Neural cell (in vitro differentiated cells): ENCODE measurements at regions not wholly inside any gene's neighbourhood (a gene's known extent, or its start where the extent isn't known, plus 50 kb on each side); places are given as distances from the start of the nearest gene placed in this dataset.

Source experiments
- H2AFZ ChIP-seq: fragments of 200-600, 300-800 bp; sonication (generic), shearing (Covaris generic); 2 replicates; pipeline ENCODE4 v1.6.0; 2014; ENCODE audit warnings: low read depth, mild to moderate bottlenecking, antibody characterized with exemption, low read length, moderate library complexity
- H3F3A ChIP-seq: fragments of 200-600 bp; shearing (Covaris generic); 2 replicates; pipeline ENCODE4 v1.6.1; 2016; ENCODE audit warnings: mild to moderate bottlenecking, moderate library complexity, mixed read lengths, antibody characterized with exemption, low read length; ENCODE audit not compliant: insufficient read depth, poor library complexity, severe bottlenecking
- H3K27ac ChIP-seq: fragments of 200-600, 300-800 bp; sonication (generic), shearing (Covaris generic); 2 replicates; pipeline ENCODE4 v1.5.1; 2014; ENCODE audit warnings: mild to moderate bottlenecking, low read length, moderate library complexity
- H3K27me3 ChIP-seq: fragments of 300-800, 200-600 bp; sonication (generic), shearing (Covaris generic); 2 replicates; pipeline ENCODE4 v1.6.0; 2014; ENCODE audit warnings: mild to moderate bottlenecking, low read depth, low read length, moderate library complexity; ENCODE audit not compliant: insufficient read depth
- H3K36me3 ChIP-seq: fragments of 300-800, 200-600 bp; sonication (generic), shearing (Covaris generic); 2 replicates; pipeline ENCODE4 v1.5.1; 2014; ENCODE audit warnings: mild to moderate bottlenecking, antibody characterized with exemption, low read length, moderate library complexity; ENCODE audit not compliant: insufficient read depth
- H3K4me2 ChIP-seq: fragments of 300-800, 200-600 bp; sonication (generic), shearing (Covaris generic); 2 replicates; pipeline ENCODE4 v1.6.0; 2014; ENCODE audit warnings: mild to moderate bottlenecking, low read length
- H3K4me3 ChIP-seq: fragments of 300-800, 200-600 bp; sonication (generic), shearing (Covaris generic); 2 replicates; pipeline ENCODE4 v1.5.1; 2014; ENCODE audit warnings: mild to moderate bottlenecking, low read length, moderate library complexity
- H3K79me2 ChIP-seq: fragments of 200-600 bp; shearing (Covaris generic); replicated peaks from 2 replicates; pipeline ENCODE4 v1.6.0; 2014; ENCODE audit warnings: mild to moderate bottlenecking, low read length, moderate library complexity; ENCODE audit not compliant: insufficient read depth
- H3K9ac ChIP-seq: fragments of 300-800, 200-600 bp; sonication (generic), shearing (Covaris generic); 2 replicates; pipeline ENCODE4 v1.6.1; 2016; ENCODE audit warnings: mild to moderate bottlenecking, low read length, mixed read lengths
- H3K9me2 ChIP-seq: fragments of 200-600 bp; shearing (Covaris generic); 2 replicates; pipeline ENCODE4 v1.6.1; 2016; ENCODE audit warnings: mild to moderate bottlenecking, low read length, mixed read lengths; ENCODE audit not compliant: insufficient read depth
- H3K9me3 ChIP-seq: fragments of 200-600, 300-800 bp; sonication (generic), shearing (Covaris generic); 2 replicates; pipeline ENCODE4 v1.6.1; 2016; ENCODE audit warnings: mild to moderate bottlenecking, mixed run types, low read length, moderate library complexity, mixed read lengths
- H4K20me1 ChIP-seq: fragments of 200-600 bp; shearing (Covaris generic); 2 replicates; pipeline ENCODE4 v1.6.1; 2016; ENCODE audit warnings: mild to moderate bottlenecking, mixed run types; ENCODE audit not compliant: insufficient read depth
- EZH2 ChIP-seq: fragments of 200-600, 300-800 bp; shearing (Covaris generic), sonication (generic); IDR thresholded peaks from 2 replicates; pipeline ENCODE4 v1.6.1; 2014; ENCODE audit warnings: antibody characterized with exemption, low read length, borderline replicate concordance, mild to moderate bottlenecking; ENCODE audit not compliant: insufficient read depth, poor library complexity, severe bottlenecking
- MXI1 ChIP-seq: fragments of 450-650 bp; conservative IDR thresholded peaks from 2 replicates; pipeline ENCODE4 v1.6.1; 2014; ENCODE audit warnings: antibody characterized with exemption, mild to moderate bottlenecking; ENCODE audit not compliant: poor library complexity, severe bottlenecking
- POLR2AphosphoS5 ChIP-seq: IDR thresholded peaks from 2 replicates; pipeline ENCODE4 v1.6.1; 2012
- SMC3 ChIP-seq: fragments of 450-650 bp; conservative IDR thresholded peaks from 2 replicates; pipeline ENCODE4 v1.6.1; 2014; ENCODE audit warnings: antibody characterized with exemption, mild to moderate bottlenecking, moderate library complexity; ENCODE audit not compliant: poor library complexity
- TAF1 ChIP-seq: IDR thresholded peaks from 2 replicates; pipeline ENCODE4 v1.6.1; 2012; ENCODE audit warnings: low read depth
- TF ChIP-seq, protein P1 (sequence below): IDR thresholded peaks from 2 replicates; pipeline ENCODE4 v1.6.1; 2012; ENCODE audit warnings: borderline replicate concordance
- TF ChIP-seq, protein P2 (sequence below): fragments of 450-650 bp; IDR thresholded peaks from 2 replicates; pipeline ENCODE4 v1.5.1; 2014; ENCODE audit warnings: antibody characterized with exemption, mild to moderate bottlenecking, moderate library complexity; ENCODE audit not compliant: poor library complexity, severe bottlenecking

DNA sequence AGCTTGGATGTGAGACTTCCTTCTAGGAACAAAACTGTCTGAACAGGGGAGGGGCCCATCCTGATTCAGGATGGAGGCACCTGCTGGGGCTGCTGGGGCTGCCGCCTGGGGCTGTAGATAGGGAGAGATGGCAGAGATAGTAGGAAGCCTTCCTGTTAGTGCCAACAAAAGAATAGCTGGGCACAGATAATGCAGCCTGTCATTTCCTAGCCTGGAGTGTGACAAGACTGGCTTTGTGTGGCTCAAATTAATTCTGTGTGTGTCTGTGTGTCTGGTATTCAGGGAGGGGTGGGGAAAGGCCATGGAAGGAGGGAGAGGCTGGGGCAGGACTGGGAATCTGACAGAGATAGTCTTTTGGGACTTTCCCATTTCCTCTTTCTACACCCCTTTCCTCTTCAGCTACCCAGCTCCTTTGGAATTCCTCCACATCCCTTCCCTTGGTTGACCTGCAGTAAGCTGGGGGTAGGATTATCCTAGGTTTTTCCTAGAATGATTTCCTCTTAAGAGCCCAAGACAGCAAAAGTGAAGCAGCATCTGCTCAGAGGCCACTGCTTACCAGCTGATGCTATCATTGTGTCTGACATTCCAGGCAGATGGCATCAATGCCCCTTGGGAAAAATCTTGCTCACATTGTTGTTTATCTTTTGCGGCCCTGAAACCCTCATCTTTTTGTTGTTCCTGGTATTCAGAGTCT, 144.9 kb upstream of the LHCGR start:
- Histone ChIP-seq H3K4me2 (no peak overlapping the region), H3K79me2 (no peaks in the 10 kb centered on the region), H3K9me2 (no peaks in the 10 kb centered on the region), H3K9ac (no peak overlapping the region), H2AFZ (no peak overlapping the region), H4K20me1 (no peaks in the 10 kb centered on the region), H3K9me3 (no peaks in the 10 kb centered on the region), H3K36me3 (no peaks in the 10 kb centered on the region), H3K4me3 (no peak overlapping the region), H3K27me3 (no peaks in the 10 kb centered on the region), H3K27ac (no peak overlapping the region), H3F3A (no peaks in the 10 kb centered on the region)
- TF ChIP-seq, protein P1, sequence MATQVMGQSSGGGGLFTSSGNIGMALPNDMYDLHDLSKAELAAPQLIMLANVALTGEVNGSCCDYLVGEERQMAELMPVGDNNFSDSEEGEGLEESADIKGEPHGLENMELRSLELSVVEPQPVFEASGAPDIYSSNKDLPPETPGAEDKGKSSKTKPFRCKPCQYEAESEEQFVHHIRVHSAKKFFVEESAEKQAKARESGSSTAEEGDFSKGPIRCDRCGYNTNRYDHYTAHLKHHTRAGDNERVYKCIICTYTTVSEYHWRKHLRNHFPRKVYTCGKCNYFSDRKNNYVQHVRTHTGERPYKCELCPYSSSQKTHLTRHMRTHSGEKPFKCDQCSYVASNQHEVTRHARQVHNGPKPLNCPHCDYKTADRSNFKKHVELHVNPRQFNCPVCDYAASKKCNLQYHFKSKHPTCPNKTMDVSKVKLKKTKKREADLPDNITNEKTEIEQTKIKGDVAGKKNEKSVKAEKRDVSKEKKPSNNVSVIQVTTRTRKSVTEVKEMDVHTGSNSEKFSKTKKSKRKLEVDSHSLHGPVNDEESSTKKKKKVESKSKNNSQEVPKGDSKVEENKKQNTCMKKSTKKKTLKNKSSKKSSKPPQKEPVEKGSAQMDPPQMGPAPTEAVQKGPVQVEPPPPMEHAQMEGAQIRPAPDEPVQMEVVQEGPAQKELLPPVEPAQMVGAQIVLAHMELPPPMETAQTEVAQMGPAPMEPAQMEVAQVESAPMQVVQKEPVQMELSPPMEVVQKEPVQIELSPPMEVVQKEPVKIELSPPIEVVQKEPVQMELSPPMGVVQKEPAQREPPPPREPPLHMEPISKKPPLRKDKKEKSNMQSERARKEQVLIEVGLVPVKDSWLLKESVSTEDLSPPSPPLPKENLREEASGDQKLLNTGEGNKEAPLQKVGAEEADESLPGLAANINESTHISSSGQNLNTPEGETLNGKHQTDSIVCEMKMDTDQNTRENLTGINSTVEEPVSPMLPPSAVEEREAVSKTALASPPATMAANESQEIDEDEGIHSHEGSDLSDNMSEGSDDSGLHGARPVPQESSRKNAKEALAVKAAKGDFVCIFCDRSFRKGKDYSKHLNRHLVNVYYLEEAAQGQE: no peak

DNA sequence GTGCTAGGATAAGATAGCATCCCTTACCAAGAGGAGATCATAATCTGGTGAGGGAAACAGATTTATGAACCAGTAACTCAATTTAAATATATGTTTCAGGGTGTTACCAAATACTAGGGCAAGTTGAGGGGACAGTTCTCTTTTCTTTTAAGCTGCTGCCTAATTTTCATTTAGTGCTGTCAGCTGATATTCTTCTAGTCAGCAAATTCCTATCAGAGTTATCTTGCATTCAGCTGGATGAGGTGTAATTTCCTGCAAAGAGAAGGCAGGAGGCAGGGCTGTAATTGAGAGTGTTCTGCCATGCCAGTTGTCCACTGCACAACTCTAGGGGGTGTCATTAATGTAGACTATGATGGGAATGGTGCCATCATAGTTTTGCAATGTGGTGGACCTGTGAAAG, 141.3 kb upstream of the LHCGR start:
- H3K4me3 ChIP-seq: no peak overlapping the region
- H3K9me2 ChIP-seq: no peaks in the 10 kb centered on the region
- no peaks in the 10 kb centered on the region for H3K9me3 ChIP-seq
- H3K27ac ChIP-seq: no peak overlapping the region
- no peaks in the 10 kb centered on the region for H3K27me3 ChIP-seq
- H2AFZ ChIP-seq: no peak overlapping the region
- no peaks in the 10 kb centered on the region for H3K79me2 ChIP-seq
- no peaks in the 10 kb centered on the region for H3F3A ChIP-seq
- H4K20me1 ChIP-seq: no peaks in the 10 kb centered on the region
- no peak overlapping the region for H3K4me2 ChIP-seq
- H3K9ac ChIP-seq: no peak overlapping the region
- TF ChIP-seq, protein P2, sequence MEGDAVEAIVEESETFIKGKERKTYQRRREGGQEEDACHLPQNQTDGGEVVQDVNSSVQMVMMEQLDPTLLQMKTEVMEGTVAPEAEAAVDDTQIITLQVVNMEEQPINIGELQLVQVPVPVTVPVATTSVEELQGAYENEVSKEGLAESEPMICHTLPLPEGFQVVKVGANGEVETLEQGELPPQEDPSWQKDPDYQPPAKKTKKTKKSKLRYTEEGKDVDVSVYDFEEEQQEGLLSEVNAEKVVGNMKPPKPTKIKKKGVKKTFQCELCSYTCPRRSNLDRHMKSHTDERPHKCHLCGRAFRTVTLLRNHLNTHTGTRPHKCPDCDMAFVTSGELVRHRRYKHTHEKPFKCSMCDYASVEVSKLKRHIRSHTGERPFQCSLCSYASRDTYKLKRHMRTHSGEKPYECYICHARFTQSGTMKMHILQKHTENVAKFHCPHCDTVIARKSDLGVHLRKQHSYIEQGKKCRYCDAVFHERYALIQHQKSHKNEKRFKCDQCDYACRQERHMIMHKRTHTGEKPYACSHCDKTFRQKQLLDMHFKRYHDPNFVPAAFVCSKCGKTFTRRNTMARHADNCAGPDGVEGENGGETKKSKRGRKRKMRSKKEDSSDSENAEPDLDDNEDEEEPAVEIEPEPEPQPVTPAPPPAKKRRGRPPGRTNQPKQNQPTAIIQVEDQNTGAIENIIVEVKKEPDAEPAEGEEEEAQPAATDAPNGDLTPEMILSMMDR: no peak
- no peak for TF ChIP-seq TAF1
- no peak for TF ChIP-seq EZH2
- no peak for TF ChIP-seq SMC3
- no peak for TF ChIP-seq POLR2AphosphoS5
- TF ChIP-seq, protein P1: no peak
- no peak for TF ChIP-seq MXI1
- H3K36me3 ChIP-seq: no peaks in the 10 kb centered on the region
